H9 (cell line): ENCODE measurements at regions not wholly inside any gene's neighbourhood (a gene's known extent, or its start where the extent isn't known, plus 50 kb on each side); places are given as distances from the start of the nearest gene placed in this dataset.

Source experiments
- DNase-seq: peaks from one replicate; pipeline ENCODE4 v3.0.0-alpha.2; 2017
- H2AFZ ChIP-seq: one replicate; pipeline ENCODE4 v1.6.1; 2013; ENCODE audit warnings: mild to moderate bottlenecking, low read length, control low read depth, moderate library complexity
- H2AK5ac ChIP-seq: 2 replicates; pipeline ENCODE4 v1.6.1; 2013; ENCODE audit warnings: low read length, control low read depth, mixed read lengths; ENCODE audit not compliant: insufficient read length
- H2BK120ac ChIP-seq: one replicate; pipeline ENCODE4 v1.6.1; 2013; ENCODE audit warnings: low read depth, mild to moderate bottlenecking, low read length, control low read depth, inconsistent platforms; ENCODE audit not compliant: poor library complexity, severe bottlenecking
- H2BK12ac ChIP-seq: 2 replicates; pipeline ENCODE4 v1.6.1; 2013; ENCODE audit warnings: low read length, control low read depth, mixed read lengths, low read depth; ENCODE audit not compliant: insufficient read length
- H2BK15ac ChIP-seq: 2 replicates; pipeline ENCODE4 v1.6.1; 2013; ENCODE audit warnings: low read depth, low read length, control low read depth
- H2BK20ac ChIP-seq: one replicate; pipeline ENCODE4 v1.6.1; 2013; ENCODE audit warnings: low read depth, mild to moderate bottlenecking, low read length, control low read depth, inconsistent platforms; ENCODE audit not compliant: poor library complexity, severe bottlenecking
- H2BK5ac ChIP-seq: 2 replicates; pipeline ENCODE4 v1.6.1; 2013; ENCODE audit warnings: low read length, control low read depth, mixed read lengths; ENCODE audit not compliant: insufficient read length
- H3K14ac ChIP-seq: 2 replicates; pipeline ENCODE4 v1.6.1; 2013; ENCODE audit warnings: low read length, control low read depth; ENCODE audit not compliant: insufficient read depth
- H3K18ac ChIP-seq: 2 replicates; pipeline ENCODE4 v1.6.1; 2013; ENCODE audit warnings: low read depth, mild to moderate bottlenecking, mixed read lengths, low read length, control low read depth; ENCODE audit not compliant: insufficient read length
- H3K23ac ChIP-seq: 2 replicates; pipeline ENCODE4 v1.6.1; 2013; ENCODE audit warnings: low read length, control low read depth, mixed read lengths, low read depth; ENCODE audit not compliant: insufficient read length
- H3K23me2 ChIP-seq: 2 replicates; pipeline ENCODE4 v1.6.1; 2013; ENCODE audit warnings: low read depth, mild to moderate bottlenecking, mixed read lengths, low read length, control low read depth; ENCODE audit not compliant: insufficient read length, poor library complexity, severe bottlenecking
- H3K27ac ChIP-seq: 2 replicates; pipeline ENCODE4 v1.5.1; 2013; ENCODE audit warnings: low read length, control low read depth, mixed read lengths, low read depth; ENCODE audit not compliant: insufficient read length
- H3K27me3 ChIP-seq: 2 replicates; pipeline ENCODE4 v1.6.1; 2013; ENCODE audit warnings: low read length, control low read depth, inconsistent platforms; ENCODE audit not compliant: insufficient read depth
- H3K4ac ChIP-seq: 2 replicates; pipeline ENCODE4 v1.6.1; 2013; ENCODE audit warnings: low read depth, mild to moderate bottlenecking, control low read depth, inconsistent platforms, low read length, moderate library complexity
- H3K4me1 ChIP-seq: 2 replicates; pipeline ENCODE4 v1.6.1; 2013; ENCODE audit warnings: low read length, control low read depth, inconsistent platforms; ENCODE audit not compliant: insufficient read depth
- H3K4me2 ChIP-seq: 2 replicates; pipeline ENCODE4 v1.6.1; 2013; ENCODE audit warnings: low read length, control low read depth, mixed read lengths; ENCODE audit not compliant: insufficient read length, insufficient read depth
- H3K56ac ChIP-seq: 2 replicates; pipeline ENCODE4 v1.6.1; 2013; ENCODE audit warnings: low read depth, mild to moderate bottlenecking, mixed read lengths, low read length, control low read depth; ENCODE audit not compliant: insufficient read length
- H3K79me1 ChIP-seq: 2 replicates; pipeline ENCODE4 v1.6.1; 2013; ENCODE audit warnings: low read depth, mild to moderate bottlenecking, moderate library complexity, low read length, control low read depth, inconsistent platforms; ENCODE audit not compliant: insufficient read depth, poor library complexity, severe bottlenecking
- H3K79me2 ChIP-seq: 2 replicates; pipeline ENCODE4 v1.6.1; 2013; ENCODE audit warnings: low read length, control low read depth, inconsistent platforms; ENCODE audit not compliant: insufficient read depth
- H3K9ac ChIP-seq: 2 replicates; pipeline ENCODE4 v1.6.1; 2013; ENCODE audit warnings: low read length, control low read depth, mixed read lengths; ENCODE audit not compliant: insufficient read length; ENCODE audit errors: extremely low read depth
- H3K9me3 ChIP-seq: one replicate; pipeline ENCODE4 v1.6.1; 2013; ENCODE audit warnings: low read depth, low read length, inconsistent platforms; ENCODE audit not compliant: control insufficient read depth
- H3T11ph ChIP-seq: one replicate; pipeline ENCODE4 v1.6.1; 2013; ENCODE audit warnings: mild to moderate bottlenecking, low read length, control low read depth, inconsistent platforms
- H4K20me1 ChIP-seq: one replicate; pipeline ENCODE4 v1.6.1; 2013; ENCODE audit not compliant: control insufficient read depth, insufficient read length, insufficient read depth
- H4K5ac ChIP-seq: 2 replicates; pipeline ENCODE4 v1.6.1; 2013; ENCODE audit warnings: low read depth, mild to moderate bottlenecking, mixed read lengths, low read length, control low read depth; ENCODE audit not compliant: insufficient read length
- H4K8ac ChIP-seq: replicated peaks from 2 replicates; pipeline ENCODE4 v1.6.1; 2013; ENCODE audit warnings: low read length, control low read depth, mixed read lengths, low read depth; ENCODE audit not compliant: insufficient read length
- H4K91ac ChIP-seq: 2 replicates; pipeline ENCODE4 v1.6.1; 2013; ENCODE audit warnings: low read depth, mild to moderate bottlenecking, moderate library complexity, mixed read lengths, low read length, control low read depth; ENCODE audit not compliant: insufficient read length
- H3K27ac Mint-ChIP-seq, 3 experiments: 2 replicates in 2 of 3; 3 replicates in 1 of 3; pipeline ENCODE4 v1.8.0; 2020 to 2021; ENCODE audit warnings: mixed read lengths in 3 of 3, mild to moderate bottlenecking in 1 of 3, moderate library complexity in 1 of 3
- H3K27me3 Mint-ChIP-seq: 2 replicates; pipeline ENCODE4 v1.8.0; 2021; ENCODE audit warnings: low read depth, mild to moderate bottlenecking, moderate library complexity, mixed read lengths
- H3K36me3 Mint-ChIP-seq, 3 experiments: 2 replicates in 2 of 3; 3 replicates in 1 of 3; pipeline ENCODE4 v1.8.0; 2020 to 2021; ENCODE audit warnings: low read depth in 3 of 3, mixed read lengths in 3 of 3; ENCODE audit not compliant: insufficient read depth in 1 of 3
- H3K4me1 Mint-ChIP-seq, 2 experiments: 2 replicates each; pipeline ENCODE4 v1.8.0; 2020; ENCODE audit warnings: mixed read lengths in 2 of 2
- H3K4me3 Mint-ChIP-seq, 2 experiments: 2 replicates in 1 of 2; 3 replicates in 1 of 2; pipeline ENCODE4 v1.8.0; 2020 to 2021; ENCODE audit warnings: mild to moderate bottlenecking in 2 of 2, mixed read lengths in 2 of 2, moderate library complexity in 1 of 2
- H3K9me3 Mint-ChIP-seq, 2 experiments: 2 replicates in 1 of 2; 3 replicates in 1 of 2; pipeline ENCODE4 v1.8.0; 2020; ENCODE audit warnings: mild to moderate bottlenecking in 2 of 2, mixed read lengths in 2 of 2, moderate library complexity in 1 of 2
- WGBS: extraction: QIAGEN DNeasy Blood & Tissue Kit; methylation state at CpG from one replicate; pipeline ENCODE4 v1.1.7; 2013; ENCODE audit warnings: missing lambda C conversion rate, low lambda C conversion rate, mixed read lengths; ENCODE audit not compliant: insufficient read length; ENCODE audit errors: extremely low coverage; 5-methylcytosine and 5-hydroxymethylcytosine counted together
- TF ChIP-seq, protein P1 (sequence below): fragments of 200-600 bp; sonication (generic); conservative IDR thresholded peaks from 3 replicates; pipeline ENCODE4 v1.8.0; 2021; ENCODE audit warnings: antibody characterized with exemption, mild to moderate bottlenecking

DNA sequence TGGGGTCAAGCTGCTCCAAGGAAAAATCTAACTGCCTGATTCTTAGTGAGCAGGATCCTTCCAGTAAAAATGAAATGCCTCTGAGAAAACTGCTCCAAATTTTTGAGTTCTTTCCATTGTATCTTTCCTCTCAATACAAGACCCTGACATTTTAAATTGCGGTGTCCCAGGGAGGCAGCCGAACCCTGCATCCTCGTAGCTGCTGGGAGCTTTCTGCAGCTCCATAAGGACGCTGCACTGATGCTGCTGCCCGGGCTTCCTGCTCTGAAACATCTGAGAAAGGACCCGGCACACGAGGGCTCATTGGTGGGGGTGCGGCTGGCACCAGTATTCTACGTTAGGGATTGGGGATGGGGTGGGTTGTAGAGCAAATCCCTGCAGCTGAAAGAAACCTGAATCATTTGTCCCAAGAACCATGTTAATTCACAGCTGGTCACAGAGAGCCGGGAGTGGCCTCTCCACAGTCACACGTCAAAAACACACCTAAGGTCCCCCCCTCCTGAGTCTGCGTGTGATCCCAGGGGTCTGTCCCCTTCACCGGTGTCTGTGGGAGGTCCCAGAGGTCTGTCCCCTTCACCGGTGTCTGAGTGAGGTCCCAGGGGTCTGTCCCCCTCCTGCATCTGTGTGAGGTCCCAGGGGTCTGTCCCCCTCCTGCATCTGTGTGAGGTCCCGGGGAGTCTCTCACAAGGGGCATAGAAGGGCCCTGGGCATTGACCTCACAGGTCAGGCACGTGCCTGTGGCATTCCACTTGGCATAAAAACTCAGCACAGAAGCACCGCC is 63.4 kb upstream of the ZNF354B start:
- peaks cover 21 to 74% of the 10 kb centered on the region in 2 experiments for H3K9me3 Mint-ChIP-seq
- no peak overlapping the region for H3K9ac ChIP-seq
- no peak overlapping the region for H2AK5ac ChIP-seq
- H3K27ac Mint-ChIP-seq = no peak overlapping the region; a peak in 1 of 7 replicates
- H2BK120ac ChIP-seq = no peak overlapping the region
- H3K4ac ChIP-seq = no peak overlapping the region
- no peak overlapping the region for H3K4me3 Mint-ChIP-seq
- H4K20me1 ChIP-seq = no peaks in the 10 kb centered on the region
- H3K27me3 Mint-ChIP-seq = 0 out of 2 replicates have a peak, but pooled peaks cover 2% of the 10 kb centered on the region
- H3K79me1 ChIP-seq = no peaks in the 10 kb centered on the region
- H3K18ac ChIP-seq = no peak overlapping the region
- H3K23ac ChIP-seq = no peak overlapping the region
- H3K27ac ChIP-seq = no peak overlapping the region
- H4K8ac ChIP-seq = no peak overlapping the region
- H3T11ph ChIP-seq = no peak overlapping the region
- WGBS = no CpG with 5 or more reads among the region's 17 CpGs
- no peaks in the 10 kb centered on the region for H3K23me2 ChIP-seq
- peaks cover 3 to 12% of the 10 kb centered on the region in 2 experiments; a peak in 2 of 4 replicates for H3K4me1 Mint-ChIP-seq
- TF ChIP-seq, protein P1, sequence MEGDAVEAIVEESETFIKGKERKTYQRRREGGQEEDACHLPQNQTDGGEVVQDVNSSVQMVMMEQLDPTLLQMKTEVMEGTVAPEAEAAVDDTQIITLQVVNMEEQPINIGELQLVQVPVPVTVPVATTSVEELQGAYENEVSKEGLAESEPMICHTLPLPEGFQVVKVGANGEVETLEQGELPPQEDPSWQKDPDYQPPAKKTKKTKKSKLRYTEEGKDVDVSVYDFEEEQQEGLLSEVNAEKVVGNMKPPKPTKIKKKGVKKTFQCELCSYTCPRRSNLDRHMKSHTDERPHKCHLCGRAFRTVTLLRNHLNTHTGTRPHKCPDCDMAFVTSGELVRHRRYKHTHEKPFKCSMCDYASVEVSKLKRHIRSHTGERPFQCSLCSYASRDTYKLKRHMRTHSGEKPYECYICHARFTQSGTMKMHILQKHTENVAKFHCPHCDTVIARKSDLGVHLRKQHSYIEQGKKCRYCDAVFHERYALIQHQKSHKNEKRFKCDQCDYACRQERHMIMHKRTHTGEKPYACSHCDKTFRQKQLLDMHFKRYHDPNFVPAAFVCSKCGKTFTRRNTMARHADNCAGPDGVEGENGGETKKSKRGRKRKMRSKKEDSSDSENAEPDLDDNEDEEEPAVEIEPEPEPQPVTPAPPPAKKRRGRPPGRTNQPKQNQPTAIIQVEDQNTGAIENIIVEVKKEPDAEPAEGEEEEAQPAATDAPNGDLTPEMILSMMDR = no peak
- no peak overlapping the region for H2BK12ac ChIP-seq
- no peak overlapping the region for H4K5ac ChIP-seq
- H2BK5ac ChIP-seq = no peak overlapping the region
- H3K4me2 ChIP-seq = no peak overlapping the region
- H3K56ac ChIP-seq = no peak overlapping the region
- no peaks in the 10 kb centered on the region for H3K27me3 ChIP-seq
- H2BK20ac ChIP-seq = no peak overlapping the region
- H3K79me2 ChIP-seq = no peaks in the 10 kb centered on the region
- H3K9me3 ChIP-seq = no peaks in the 10 kb centered on the region
- H4K91ac ChIP-seq = no peak overlapping the region
- H3K14ac ChIP-seq = no peak overlapping the region
- peaks cover 0 to 6% (median 4%) of the 10 kb centered on the region in 3 experiments; a peak in 2 of 7 replicates for H3K36me3 Mint-ChIP-seq
- no peaks in the 10 kb centered on the region for H3K4me1 ChIP-seq
- H2BK15ac ChIP-seq = no peak overlapping the region
- no peak for DNase-seq
- no peak overlapping the region for H2AFZ ChIP-seq
